ENCODE measurements at regions not wholly inside any gene's neighbourhood (a gene's known extent, or its start where the extent isn't known, plus 50 kb on each side); places are given as distances from the start of the nearest gene placed in this dataset.
"Not testable (repeated sequence)": the region's sequence is repeated elsewhere in the genome, so short reads cannot be mapped to it uniquely, and the experiment has no call there.

- no peak for DNase-seq
Measured at GRCh38 chr12:67088401-67089118, 180.6 kb upstream of the CAND1 start.

GRCh38 chr12:67091204-67091603 is 178.0 kb upstream of the CAND1 start:
- no peak for DNase-seq

GRCh38 chr12:67091678-67092077 is 177.5 kb upstream of the CAND1 start:
- DNase-seq: no peak

- DNase-seq: not testable (repeated sequence)
Measured at GRCh38 chr12:67092934-67093333, 176.2 kb upstream of the CAND1 start.

- no peak for DNase-seq
Measured at GRCh38 chr12:67096533-67097318, 172.4 kb upstream of the CAND1 start.

- no peak for DNase-seq
Measured at GRCh38 chr12:67099858-67100257, 169.3 kb upstream of the CAND1 start.

GRCh38 chr12:67103521-67103920 is 165.6 kb upstream of the CAND1 start:
- DNase-seq: no peak

- DNase-seq: no peak
Measured at GRCh38 chr12:67107235-67107634, 161.9 kb upstream of the CAND1 start.

GRCh38 chr12:67107751-67108269 is 161.3 kb upstream of the CAND1 start:
- no peak for DNase-seq

- not testable (repeated sequence) for DNase-seq
Measured at GRCh38 chr12:67110345-67110744, 158.8 kb upstream of the CAND1 start.

- DNase-seq: no peak
Measured at GRCh38 chr12:67111182-67111581, 158.0 kb upstream of the CAND1 start.

- no peak for DNase-seq
Measured at GRCh38 chr12:67112586-67112985, 156.6 kb upstream of the CAND1 start.

GRCh38 chr12:67116134-67116533 is 153.0 kb upstream of the CAND1 start:
- DNase-seq: no peak

- DNase-seq: no peak
Measured at GRCh38 chr12:67122584-67122983, 146.6 kb upstream of the CAND1 start.

- no peak for DNase-seq
Measured at GRCh38 chr12:67137256-67137655, 131.9 kb upstream of the CAND1 start.

GRCh38 chr12:67141296-67142018 is 127.7 kb upstream of the CAND1 start:
- no peak for DNase-seq

GRCh38 chr12:67145692-67146091 is 123.5 kb upstream of the CAND1 start:
- DNase-seq: no peak

GRCh38 chr12:67147030-67147429 is 122.1 kb upstream of the CAND1 start:
- DNase-seq: no peak

GRCh38 chr12:67147447-67147846 is 121.7 kb upstream of the CAND1 start:
- DNase-seq: no peak

GRCh38 chr12:67148265-67148664 is 120.9 kb upstream of the CAND1 start:
- DNase-seq: no peak

GRCh38 chr12:67151886-67152285 is 117.3 kb upstream of the CAND1 start:
- DNase-seq: no peak

- DNase-seq: no peak
Measured at GRCh38 chr12:67152451-67152850, 116.7 kb upstream of the CAND1 start.

GRCh38 chr12:67154901-67155300 is 114.3 kb upstream of the CAND1 start:
- no peak for DNase-seq

- no peak for DNase-seq
Measured at GRCh38 chr12:67155863-67156262, 113.3 kb upstream of the CAND1 start.

All from 8988T (cell line).